ENCODE measurements at regions not wholly inside any gene's neighbourhood (a gene's known extent, or its start where the extent isn't known, plus 50 kb on each side); places are given as distances from the start of the nearest gene placed in this dataset.

DNA sequence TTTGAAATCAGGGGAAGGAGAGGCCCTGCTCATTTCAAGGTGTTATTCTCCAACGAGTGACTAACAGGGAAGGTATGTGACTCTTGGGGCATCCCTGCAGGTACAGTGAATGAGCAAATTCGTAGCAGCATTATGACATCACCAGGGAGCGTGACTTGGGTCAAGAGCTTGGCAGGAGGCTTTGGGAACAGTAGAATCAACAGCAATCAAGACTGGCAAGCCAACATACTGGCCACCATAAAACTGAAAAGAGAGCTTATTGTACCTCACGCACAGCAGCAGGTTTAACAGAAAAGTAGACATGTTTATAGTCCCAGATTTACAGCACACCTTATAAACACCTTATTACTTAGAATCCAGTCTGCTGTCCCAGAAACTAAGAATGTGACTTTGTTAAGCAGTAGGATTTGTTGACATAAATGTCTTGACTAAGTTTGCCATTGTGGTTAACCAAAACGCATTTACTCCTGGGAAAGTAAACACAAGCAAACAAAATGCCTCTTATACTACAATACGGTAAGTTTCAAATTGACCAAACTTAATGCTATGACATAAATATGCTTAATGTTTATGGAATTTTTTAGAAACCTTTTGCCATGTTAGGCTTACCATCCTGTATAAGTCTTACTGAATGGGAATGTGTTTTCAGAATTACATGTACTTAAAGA, 297.8 kb downstream of the NPR3 start:
- no peak overlapping the region for H4K91ac ChIP-seq (ENCODE audit: low read depth, low read length, poor library complexity)
- no peak overlapping the region for H3K4me2 ChIP-seq (ENCODE audit: insufficient read depth, low read length, poor library complexity, severe bottlenecking)
- H3K79me1 ChIP-seq (ENCODE audit: low read depth, low read length) = no peaks in the 10 kb centered on the region
- no peak overlapping the region for H3K9ac ChIP-seq (ENCODE audit: low read depth, low read length, poor library complexity)
- no peak overlapping the region for H3K4ac ChIP-seq (ENCODE audit: low read length)
- H2AK5ac ChIP-seq (ENCODE audit: low read depth, low read length) = no peak overlapping the region
- no peak overlapping the region for H2BK120ac ChIP-seq (ENCODE audit: low read depth, low read length)
- no peak overlapping the region for H2AFZ ChIP-seq (ENCODE audit: low read length)
- no peak overlapping the region for H3K4me3 ChIP-seq (ENCODE audit: low read length in 2 of 2)
- no CpG with 5 or more reads among the region's 6 CpGs for WGBS, 2 donors (ENCODE audit: extremely low coverage in 2 of 2, insufficient read length in 2 of 2, insufficient replicate concordance in 1 of 2)
- no peaks in the 10 kb centered on the region for H3K27me3 ChIP-seq (ENCODE audit: control insufficient read depth in 3 of 3, insufficient read depth in 3 of 3, low read depth in 1 of 3, low read length in 3 of 3)
- no peak overlapping the region for H3K18ac ChIP-seq (ENCODE audit: low read length)
- no peak overlapping the region for H2BK12ac ChIP-seq (ENCODE audit: low read length)
- H2BK15ac ChIP-seq (ENCODE audit: low read length) = no peak overlapping the region
- no peak overlapping the region for H3K23ac ChIP-seq (ENCODE audit: low read depth, low read length, poor library complexity)
- H3K36me3 ChIP-seq (replicated peaks in 1 of 2; ENCODE audit: control insufficient read depth in 2 of 2, insufficient read depth in 2 of 2, low read length in 2 of 2) = no peaks in the 10 kb centered on the region
- H3K4me1 ChIP-seq (ENCODE audit: control insufficient read depth in 2 of 2, insufficient read depth in 1 of 2, low read depth in 1 of 2, low read length in 2 of 2) = no peaks in the 10 kb centered on the region
- H3K9me3 ChIP-seq (replicated peaks in 1 of 2; ENCODE audit: control insufficient read depth in 2 of 2, insufficient read depth in 1 of 2, low read depth in 1 of 2, low read length in 2 of 2) = no peaks in the 10 kb centered on the region
- no peak for DNase-seq (ENCODE audit: low spot score)
- H3K14ac ChIP-seq (ENCODE audit: low read length) = no peak overlapping the region
- H3K27ac ChIP-seq (replicated peaks; ENCODE audit: low read length) = no peak overlapping the region
- no peak overlapping the region for H4K8ac ChIP-seq (ENCODE audit: low read depth, low read length)
- no peak overlapping the region for H2BK5ac ChIP-seq (ENCODE audit: low read length)

DNA sequence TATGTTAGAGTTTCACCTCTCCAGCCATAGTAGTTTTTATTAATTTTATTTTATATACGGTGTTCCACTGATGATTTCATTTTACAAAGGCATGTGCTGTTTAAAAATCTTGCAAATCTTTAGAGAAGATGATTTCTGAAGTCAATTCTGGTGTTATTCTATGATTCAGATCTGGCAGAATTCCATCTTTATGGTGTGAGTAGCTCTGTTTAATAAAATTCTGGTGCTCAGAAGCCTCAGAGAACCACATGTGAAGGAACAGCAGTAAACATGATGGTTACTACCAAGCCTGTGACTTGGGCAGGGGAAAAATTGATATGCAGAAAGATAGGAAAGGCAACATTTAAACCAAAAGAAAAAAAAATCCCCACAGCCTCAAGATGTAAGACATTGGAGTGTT, 299.7 kb downstream of the NPR3 start:
- Histone ChIP-seq H3K27me3 (ENCODE audit: control insufficient read depth in 3 of 3, insufficient read depth in 3 of 3, low read depth in 1 of 3, low read length in 3 of 3) (no peaks in the 10 kb centered on the region), H3K4me3 (ENCODE audit: low read length in 2 of 2) (no peak overlapping the region), H3K4ac (ENCODE audit: low read length) (no peak overlapping the region), H3K9ac (ENCODE audit: low read depth, low read length, poor library complexity) (no peak overlapping the region), H3K27ac (replicated peaks; ENCODE audit: low read length) (no peak overlapping the region), H3K23ac (ENCODE audit: low read depth, low read length, poor library complexity) (no peak overlapping the region), H4K8ac (ENCODE audit: low read depth, low read length) (no peak overlapping the region), H3K18ac (ENCODE audit: low read length) (no peak overlapping the region), H2AK5ac (ENCODE audit: low read depth, low read length) (no peak overlapping the region), H3K4me2 (ENCODE audit: insufficient read depth, low read length, poor library complexity, severe bottlenecking) (no peak overlapping the region), H3K4me1 (ENCODE audit: control insufficient read depth in 2 of 2, insufficient read depth in 1 of 2, low read depth in 1 of 2, low read length in 2 of 2) (no peaks in the 10 kb centered on the region), H2BK5ac (ENCODE audit: low read length) (no peak overlapping the region), H2BK120ac (ENCODE audit: low read depth, low read length) (no peak overlapping the region), H3K79me1 (ENCODE audit: low read depth, low read length) (no peaks in the 10 kb centered on the region), H2AFZ (ENCODE audit: low read length) (no peak overlapping the region), H3K9me3 (replicated peaks in 1 of 2; ENCODE audit: control insufficient read depth in 2 of 2, insufficient read depth in 1 of 2, low read depth in 1 of 2, low read length in 2 of 2) (peaks cover 0 to 3% of the 10 kb centered on the region in 2 donors), H3K14ac (ENCODE audit: low read length) (no peak overlapping the region), H3K36me3 (replicated peaks in 1 of 2; ENCODE audit: control insufficient read depth in 2 of 2, insufficient read depth in 2 of 2, low read length in 2 of 2) (no peaks in the 10 kb centered on the region), H2BK15ac (ENCODE audit: low read length) (no peak overlapping the region), H2BK12ac (ENCODE audit: low read length) (no peak overlapping the region), H4K91ac (ENCODE audit: low read depth, low read length, poor library complexity) (no peak overlapping the region)
- WGBS, 2 donors (ENCODE audit: extremely low coverage in 2 of 2, insufficient read length in 2 of 2, insufficient replicate concordance in 1 of 2) = no CpG with 5 or more reads among the region's 1 CpG
- no peak for DNase-seq (ENCODE audit: low spot score)

DNA sequence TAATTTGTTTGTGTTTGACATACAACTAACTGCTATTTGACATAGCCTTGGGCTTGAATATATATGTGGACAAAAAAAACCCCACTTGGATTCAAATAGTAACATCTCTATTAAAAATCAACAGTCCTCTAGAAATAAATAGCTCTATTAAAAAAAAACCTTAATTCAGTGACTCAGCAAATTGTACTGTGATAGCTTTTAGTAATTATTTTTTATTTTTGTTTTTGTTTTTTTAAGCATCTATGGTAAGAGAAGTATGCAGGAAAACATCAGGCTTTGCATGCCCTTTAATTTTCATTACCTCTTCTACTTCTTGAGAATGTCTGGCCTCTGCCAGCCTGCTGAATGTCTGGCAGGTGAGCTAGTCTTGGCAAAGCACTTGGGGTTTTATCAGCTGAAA, 300.7 kb downstream of the NPR3 start:
- Histone ChIP-seq H4K91ac (ENCODE audit: low read depth, low read length, poor library complexity) (no peak overlapping the region), H2BK15ac (ENCODE audit: low read length) (no peak overlapping the region), H3K18ac (ENCODE audit: low read length) (no peak overlapping the region), H3K14ac (ENCODE audit: low read length) (no peak overlapping the region), H3K9me3 (replicated peaks in 1 of 2; ENCODE audit: control insufficient read depth in 2 of 2, insufficient read depth in 1 of 2, low read depth in 1 of 2, low read length in 2 of 2) (peaks cover 0 to 3% of the 10 kb centered on the region in 2 donors), H3K36me3 (replicated peaks in 1 of 2; ENCODE audit: control insufficient read depth in 2 of 2, insufficient read depth in 2 of 2, low read length in 2 of 2) (no peaks in the 10 kb centered on the region), H2AFZ (ENCODE audit: low read length) (no peak overlapping the region), H3K27me3 (ENCODE audit: control insufficient read depth in 3 of 3, insufficient read depth in 3 of 3, low read depth in 1 of 3, low read length in 3 of 3) (no peaks in the 10 kb centered on the region), H3K79me1 (ENCODE audit: low read depth, low read length) (no peaks in the 10 kb centered on the region), H3K4ac (ENCODE audit: low read length) (no peak overlapping the region), H3K9ac (ENCODE audit: low read depth, low read length, poor library complexity) (no peak overlapping the region), H3K23ac (ENCODE audit: low read depth, low read length, poor library complexity) (no peak overlapping the region), H2BK12ac (ENCODE audit: low read length) (no peak overlapping the region), H4K8ac (ENCODE audit: low read depth, low read length) (no peak overlapping the region), H3K4me3 (ENCODE audit: low read length in 2 of 2) (no peak overlapping the region), H2BK120ac (ENCODE audit: low read depth, low read length) (no peak overlapping the region), H2BK5ac (ENCODE audit: low read length) (no peak overlapping the region), H3K4me1 (ENCODE audit: control insufficient read depth in 2 of 2, insufficient read depth in 1 of 2, low read depth in 1 of 2, low read length in 2 of 2) (no peaks in the 10 kb centered on the region), H3K27ac (replicated peaks; ENCODE audit: low read length) (no peak overlapping the region), H3K4me2 (ENCODE audit: insufficient read depth, low read length, poor library complexity, severe bottlenecking) (no peak overlapping the region), H2AK5ac (ENCODE audit: low read depth, low read length) (no peak overlapping the region)
- DNase-seq (ENCODE audit: low spot score) = no peak

DNA sequence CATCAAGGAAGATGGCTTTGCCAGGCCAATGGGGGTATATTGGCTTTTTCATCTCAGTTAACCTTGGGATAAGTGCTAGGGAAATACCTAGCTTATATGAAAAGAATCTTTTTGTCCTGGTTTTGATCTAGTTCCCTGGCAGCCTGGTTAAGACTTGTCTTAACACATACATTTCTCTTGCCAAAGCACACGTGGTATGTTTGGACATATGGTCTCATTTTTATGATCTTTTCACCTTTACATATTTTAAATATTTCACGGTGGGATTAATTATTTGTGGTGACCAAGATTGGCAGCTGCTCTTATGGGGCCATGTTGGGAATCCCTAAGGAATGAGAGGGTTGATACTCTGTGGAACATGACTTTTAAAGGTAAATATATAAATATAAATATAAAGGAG, 312.5 kb downstream of the NPR3 start:
- no peaks in the 10 kb centered on the region for H3K27me3 ChIP-seq (ENCODE audit: control insufficient read depth in 3 of 3, insufficient read depth in 3 of 3, low read depth in 1 of 3, low read length in 3 of 3)
- WGBS, 2 donors (ENCODE audit: extremely low coverage in 2 of 2, insufficient read length in 2 of 2, insufficient replicate concordance in 1 of 2) = no CpG with 5 or more reads among the region's 2 CpGs

More for the DNA sequence above, 312.5 kb downstream of the NPR3 start:
- H3K18ac ChIP-seq (ENCODE audit: low read length) = no peak overlapping the region
- H2BK5ac ChIP-seq (ENCODE audit: low read length) = no peak overlapping the region
- no peak overlapping the region for H2AK5ac ChIP-seq (ENCODE audit: low read depth, low read length)
- H3K9me3 ChIP-seq (replicated peaks in 1 of 2; ENCODE audit: control insufficient read depth in 2 of 2, insufficient read depth in 1 of 2, low read depth in 1 of 2, low read length in 2 of 2) = no peaks in the 10 kb centered on the region
- H2BK15ac ChIP-seq (ENCODE audit: low read length) = no peak overlapping the region
- H3K27ac ChIP-seq (replicated peaks; ENCODE audit: low read length) = no peak overlapping the region
- H3K23ac ChIP-seq (ENCODE audit: low read depth, low read length, poor library complexity) = no peak overlapping the region
- H3K14ac ChIP-seq (ENCODE audit: low read length) = no peak overlapping the region
- H3K9ac ChIP-seq (ENCODE audit: low read depth, low read length, poor library complexity) = no peak overlapping the region
- H2AFZ ChIP-seq (ENCODE audit: low read length) = no peak overlapping the region
- no peaks in the 10 kb centered on the region for H3K4me1 ChIP-seq (ENCODE audit: control insufficient read depth in 2 of 2, insufficient read depth in 1 of 2, low read depth in 1 of 2, low read length in 2 of 2)
- no peak overlapping the region for H3K4me2 ChIP-seq (ENCODE audit: insufficient read depth, low read length, poor library complexity, severe bottlenecking)
- H4K91ac ChIP-seq (ENCODE audit: low read depth, low read length, poor library complexity) = no peak overlapping the region
- no peak overlapping the region for H4K8ac ChIP-seq (ENCODE audit: low read depth, low read length)
- H3K4ac ChIP-seq (ENCODE audit: low read length) = no peak overlapping the region
- DNase-seq (ENCODE audit: low spot score) = no peak
- H3K79me1 ChIP-seq (ENCODE audit: low read depth, low read length) = no peaks in the 10 kb centered on the region
- H2BK120ac ChIP-seq (ENCODE audit: low read depth, low read length) = no peak overlapping the region
- no peaks in the 10 kb centered on the region for H3K36me3 ChIP-seq (replicated peaks in 1 of 2; ENCODE audit: control insufficient read depth in 2 of 2, insufficient read depth in 2 of 2, low read length in 2 of 2)
- no peak overlapping the region for H3K4me3 ChIP-seq (ENCODE audit: low read length in 2 of 2)
- H2BK12ac ChIP-seq (ENCODE audit: low read length) = no peak overlapping the region
